Neutrophil (primary cell): ENCODE measurements at regions not wholly inside any gene's neighbourhood (a gene's known extent, or its start where the extent isn't known, plus 50 kb on each side); places are given as distances from the start of the nearest gene placed in this dataset.

ENCODE experiments used
- H3K27ac ChIP-seq: fragments of 200-600 bp; sonication (generic); 2 replicates; pipeline ENCODE4 v1.5.1; 2016; ENCODE audit warnings: mild to moderate bottlenecking, moderate library complexity
- H3K27me3 ChIP-seq: fragments of 200-600 bp; sonication (generic); 2 replicates; pipeline ENCODE4 v1.6.0; 2016; ENCODE audit warnings: mild to moderate bottlenecking
- H3K36me3 ChIP-seq: fragments of 200-600 bp; sonication (generic); 2 replicates; pipeline ENCODE4 v1.5.1; 2017
- H3K4me1 ChIP-seq, 2 experiments: fragments of 200-600 bp in 1 of 2; sonication (generic) in 1 of 2; 1 replicate in 1 of 2; 2 replicates in 1 of 2; pipeline versions ENCODE4 v1.5.1 to v1.6.1; 2013 to 2016; ENCODE audit warnings: low read depth in 1 of 2, low read length in 1 of 2, mild to moderate bottlenecking in 1 of 2, moderate library complexity in 1 of 2; ENCODE audit not compliant: control insufficient read depth in 1 of 2, insufficient read depth in 1 of 2
- H3K4me3 ChIP-seq, 2 experiments: fragments of 200-600 bp in 1 of 2; sonication (generic) in 1 of 2; 1 replicate in 1 of 2; 2 replicates in 1 of 2; pipeline ENCODE4 v1.5.1; 2013 to 2016; ENCODE audit warnings: low read depth in 1 of 2, low read length in 1 of 2, mild to moderate bottlenecking in 1 of 2, moderate library complexity in 1 of 2
- H3K9me3 ChIP-seq: fragments of 200-600 bp; sonication (generic); 2 replicates; pipeline ENCODE4 v1.5.1; 2016
- CTCF ChIP-seq: fragments of 200-600 bp; sonication (generic); IDR thresholded peaks from 2 replicates; pipeline ENCODE4 v1.5.1; 2016; ENCODE audit warnings: antibody characterized with exemption

GRCh38 chr19:13699786-13700185 lies 64.5 kb upstream of the MRI1 start:
- TF ChIP-seq CTCF, result no peak
- peaks cover 29% of the 10 kb centered on the region for H3K27me3 ChIP-seq
- no peaks in the 10 kb centered on the region for H3K36me3 ChIP-seq
- no peak overlapping the region for H3K27ac ChIP-seq
- no peaks in the 10 kb centered on the region for H3K9me3 ChIP-seq
- no peaks in the 10 kb centered on the region for H3K4me1 ChIP-seq
- H3K4me3 ChIP-seq, result no peak overlapping the region

- Histone ChIP-seq H3K9me3 (no peaks in the 10 kb centered on the region), H3K4me3 (no peak overlapping the region), H3K27me3 (peaks cover 27% of the 10 kb centered on the region), H3K27ac (no peak overlapping the region), H3K4me1 (no peaks in the 10 kb centered on the region), H3K36me3 (no peaks in the 10 kb centered on the region)
- TF ChIP-seq CTCF, result no peak
Measured at GRCh38 chr19:13696839-13697238, 67.5 kb upstream of the MRI1 start.

- Histone ChIP-seq H3K36me3 (no peaks in the 10 kb centered on the region), H3K9me3 (no peaks in the 10 kb centered on the region), H3K4me3 (no peak overlapping the region), H3K4me1 (no peaks in the 10 kb centered on the region), H3K27ac (no peak overlapping the region), H3K27me3 (peaks cover 8% of the 10 kb centered on the region)
- no peak for TF ChIP-seq CTCF
Measured at GRCh38 chr19:13693889-13694288, 70.4 kb upstream of the MRI1 start.

GRCh38 chr19:13691569-13692435 lies 72.5 kb upstream of the MRI1 start:
- TF ChIP-seq CTCF, result no peak
- Histone ChIP-seq H3K27me3 (peaks cover 8% of the 10 kb centered on the region), H3K27ac (no peak overlapping the region), H3K36me3 (no peaks in the 10 kb centered on the region), H3K4me3 (no peak overlapping the region), H3K9me3 (no peaks in the 10 kb centered on the region), H3K4me1 (no peaks in the 10 kb centered on the region)

GRCh38 chr19:13689085-13689484 lies 75.2 kb upstream of the MRI1 start:
- H3K27ac ChIP-seq, result no peak overlapping the region
- H3K9me3 ChIP-seq, result no peaks in the 10 kb centered on the region
- H3K4me3 ChIP-seq, result no peak overlapping the region
- H3K36me3 ChIP-seq, result no peaks in the 10 kb centered on the region
- H3K4me1 ChIP-seq, result no peaks in the 10 kb centered on the region
- peaks cover 8% of the 10 kb centered on the region for H3K27me3 ChIP-seq
- no peak for TF ChIP-seq CTCF
